ENCODE measurements at regions not wholly inside any gene's neighbourhood (a gene's known extent, or its start where the extent isn't known, plus 50 kb on each side); places are given as distances from the start of the nearest gene placed in this dataset.

DNA sequence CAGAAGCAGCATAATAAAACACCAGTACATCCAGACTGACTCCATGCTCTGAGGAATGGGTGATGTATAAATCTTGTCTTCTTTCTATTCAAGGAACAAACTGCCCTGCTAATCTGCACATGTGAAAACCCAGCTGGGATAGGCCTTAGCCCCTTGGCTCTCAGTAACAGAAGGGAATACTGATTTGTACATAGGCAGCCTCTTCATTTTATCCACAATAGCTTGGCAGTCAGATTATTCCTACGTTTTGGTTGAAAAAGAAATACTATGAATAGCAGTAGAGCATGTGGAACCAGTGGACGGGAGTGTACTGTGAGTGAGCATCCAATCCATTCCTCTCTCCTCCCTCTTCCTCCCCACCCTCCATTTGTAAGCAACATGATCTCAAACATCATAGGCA, 113.5 kb upstream of the ARHGAP5 start:
- ChIA-PET POLR2A (no interaction called here), CTCF (no interaction called here)
- H3K4me3 ChIP-seq (ENCODE audit: low read depth, low read length) = no peak overlapping the region
- H3K27me3 ChIP-seq (ENCODE audit: control insufficient read depth, insufficient read depth, low read length) = no peaks in the 10 kb centered on the region
- TF ChIP-seq, protein P1, sequence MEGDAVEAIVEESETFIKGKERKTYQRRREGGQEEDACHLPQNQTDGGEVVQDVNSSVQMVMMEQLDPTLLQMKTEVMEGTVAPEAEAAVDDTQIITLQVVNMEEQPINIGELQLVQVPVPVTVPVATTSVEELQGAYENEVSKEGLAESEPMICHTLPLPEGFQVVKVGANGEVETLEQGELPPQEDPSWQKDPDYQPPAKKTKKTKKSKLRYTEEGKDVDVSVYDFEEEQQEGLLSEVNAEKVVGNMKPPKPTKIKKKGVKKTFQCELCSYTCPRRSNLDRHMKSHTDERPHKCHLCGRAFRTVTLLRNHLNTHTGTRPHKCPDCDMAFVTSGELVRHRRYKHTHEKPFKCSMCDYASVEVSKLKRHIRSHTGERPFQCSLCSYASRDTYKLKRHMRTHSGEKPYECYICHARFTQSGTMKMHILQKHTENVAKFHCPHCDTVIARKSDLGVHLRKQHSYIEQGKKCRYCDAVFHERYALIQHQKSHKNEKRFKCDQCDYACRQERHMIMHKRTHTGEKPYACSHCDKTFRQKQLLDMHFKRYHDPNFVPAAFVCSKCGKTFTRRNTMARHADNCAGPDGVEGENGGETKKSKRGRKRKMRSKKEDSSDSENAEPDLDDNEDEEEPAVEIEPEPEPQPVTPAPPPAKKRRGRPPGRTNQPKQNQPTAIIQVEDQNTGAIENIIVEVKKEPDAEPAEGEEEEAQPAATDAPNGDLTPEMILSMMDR (IDR thresholded peaks at IDR 0.05; ENCODE audit: low read depth, low read length) = no peak
- no peaks in the 10 kb centered on the region for H3K9me3 ChIP-seq (ENCODE audit: control insufficient read depth, insufficient read depth, low read length)
- DNase-seq (ENCODE audit: low read depth, low spot score) = no peak
- no peak overlapping the region for H3K27ac ChIP-seq (ENCODE audit: low read depth, low read length)

DNA sequence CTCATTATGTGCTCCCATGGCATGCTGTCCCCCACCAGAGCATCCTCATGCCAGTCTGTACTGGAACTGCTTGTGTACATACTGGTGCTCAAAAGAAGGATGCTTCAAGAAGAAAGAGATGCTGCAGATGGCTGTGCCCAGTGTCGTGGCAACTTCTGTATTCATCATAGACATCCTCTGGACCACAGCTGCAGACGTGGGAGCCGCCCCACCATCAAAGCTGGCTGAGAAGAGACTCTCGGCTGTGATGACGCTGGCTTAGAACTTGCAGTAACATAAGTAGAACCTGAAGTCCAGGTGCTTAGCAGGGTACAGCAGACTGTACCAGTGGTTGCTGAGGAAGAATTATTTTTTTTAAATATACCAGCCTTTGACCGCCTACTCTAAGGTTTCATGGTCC, 112.6 kb upstream of the ARHGAP5 start:
- no peak overlapping the region for H3K4me3 ChIP-seq (ENCODE audit: low read depth, low read length)
- CTCF ChIA-PET = no interaction called here
- no peaks in the 10 kb centered on the region for H3K9me3 ChIP-seq (ENCODE audit: control insufficient read depth, insufficient read depth, low read length)
- TF ChIP-seq, protein P1 (IDR thresholded peaks at IDR 0.05; ENCODE audit: low read depth, low read length) = no peak
- POLR2A ChIA-PET = no interaction called here
- H3K27ac ChIP-seq (ENCODE audit: low read depth, low read length) = no peak overlapping the region
- no peaks in the 10 kb centered on the region for H3K27me3 ChIP-seq (ENCODE audit: control insufficient read depth, insufficient read depth, low read length)
- DNase-seq (ENCODE audit: low read depth, low spot score) = no peak

DNA sequence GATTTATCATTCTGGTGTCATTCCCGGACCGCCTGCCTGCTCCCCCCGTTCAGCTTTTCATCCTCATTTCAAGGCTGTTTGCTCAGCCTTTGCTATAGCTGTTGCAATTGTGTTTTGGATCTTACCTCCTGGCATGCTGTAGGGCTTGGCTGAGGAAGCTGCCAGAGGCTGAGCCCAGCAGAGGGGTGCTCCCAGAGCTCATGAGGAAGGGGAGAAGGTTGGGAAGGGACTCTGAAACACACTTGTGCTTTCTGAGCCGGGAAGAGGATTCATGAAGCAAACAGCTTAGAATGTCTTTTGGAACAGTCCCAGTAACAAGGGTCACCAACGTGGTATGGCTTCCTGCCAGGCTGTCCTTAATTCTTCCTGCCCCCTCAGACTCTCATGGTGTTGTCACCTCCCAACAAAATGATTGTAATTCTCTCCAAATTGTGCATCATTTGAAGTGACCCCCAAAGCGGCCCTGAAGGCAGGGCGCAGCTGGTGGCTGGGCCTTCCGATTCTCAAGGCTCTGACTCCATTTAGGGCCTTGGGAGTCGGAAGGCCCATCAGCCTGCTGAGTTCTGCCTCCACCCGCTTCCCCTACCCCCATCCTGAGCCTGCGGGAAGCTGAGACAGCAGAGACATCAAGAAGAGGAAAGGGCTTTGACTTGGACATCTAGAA, 111.9 kb upstream of the ARHGAP5 start:
- CTCF ChIA-PET = no interaction called here
- POLR2A ChIA-PET = no interaction called here
- Histone ChIP-seq H3K27me3 (ENCODE audit: control insufficient read depth, insufficient read depth, low read length) (no peaks in the 10 kb centered on the region), H3K27ac (ENCODE audit: low read depth, low read length) (no peak overlapping the region), H3K9me3 (ENCODE audit: control insufficient read depth, insufficient read depth, low read length) (no peaks in the 10 kb centered on the region), H3K4me3 (ENCODE audit: low read depth, low read length) (no peak overlapping the region)
- no peak for DNase-seq (ENCODE audit: low read depth, low spot score)
- TF ChIP-seq, protein P1 (IDR thresholded peaks at IDR 0.05; ENCODE audit: low read depth, low read length) = no peak

DNA sequence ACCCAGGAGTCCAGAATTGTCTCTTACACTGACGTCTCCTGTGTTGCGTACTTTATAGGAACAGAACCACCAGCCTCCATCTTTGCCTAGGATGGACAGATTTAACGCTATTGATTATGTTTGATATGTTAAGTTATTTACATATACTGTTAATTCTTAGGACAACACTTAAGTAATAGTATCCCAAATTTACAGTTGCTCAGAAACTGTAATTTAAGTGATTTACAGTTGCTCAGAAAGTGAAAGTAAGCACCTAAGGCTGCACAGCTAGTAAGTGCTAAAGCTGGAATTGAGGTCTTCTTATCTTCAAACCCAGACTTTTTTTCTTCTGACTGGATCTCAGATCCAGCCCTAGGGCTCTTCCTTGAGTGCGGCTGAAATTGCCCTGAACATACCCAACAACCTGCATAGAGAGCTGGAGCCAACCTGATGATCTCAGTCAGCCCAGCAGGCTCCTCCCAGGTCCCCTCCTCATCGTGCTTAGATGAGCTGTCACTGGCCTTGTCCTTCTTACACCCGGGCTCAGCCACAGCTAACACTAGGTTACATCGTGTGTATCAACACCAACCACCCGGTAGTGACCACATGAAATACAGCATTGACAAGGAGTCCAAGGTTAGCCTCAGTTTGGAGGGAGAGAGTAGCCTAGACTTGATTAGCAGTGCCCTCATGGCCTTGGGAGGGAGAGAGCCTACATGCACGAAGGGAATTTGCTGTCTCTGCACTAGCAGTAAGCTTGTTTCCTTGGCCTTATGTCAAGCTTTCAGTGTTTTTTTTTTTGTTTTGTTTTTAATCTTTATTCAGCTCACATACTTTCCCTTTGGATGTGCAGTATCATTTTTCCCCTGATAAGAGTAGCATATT, 111.1 kb upstream of the ARHGAP5 start:
- Histone ChIP-seq H3K4me3 (ENCODE audit: low read depth, low read length) (no peak overlapping the region), H3K9me3 (ENCODE audit: control insufficient read depth, insufficient read depth, low read length) (no peaks in the 10 kb centered on the region), H3K27me3 (ENCODE audit: control insufficient read depth, insufficient read depth, low read length) (no peaks in the 10 kb centered on the region), H3K27ac (ENCODE audit: low read depth, low read length) (no peak overlapping the region)
- DNase-seq (ENCODE audit: low read depth, low spot score) = no peak
- ChIA-PET POLR2A (no interaction called here), CTCF (no interaction called here)
- TF ChIP-seq, protein P1 (IDR thresholded peaks at IDR 0.05; ENCODE audit: low read depth, low read length) = no peak

All from AG04450 (cell line).